Astrocyte (in vitro differentiated cells and primary cell): ENCODE measurements at regions not wholly inside any gene's neighbourhood (a gene's known extent, or its start where the extent isn't known, plus 50 kb on each side); places are given as distances from the start of the nearest gene placed in this dataset.

Experiments used
- CTCF ChIP-seq: IDR thresholded peaks from 2 replicates; pipeline ENCODE4 v1.5.1; 2011; ENCODE audit warnings: low read depth, mild to moderate bottlenecking, inconsistent platforms, low read length, moderate library complexity; ENCODE audit not compliant: insufficient read depth
- EZH2 ChIP-seq: IDR thresholded peaks from 2 replicates; pipeline ENCODE4 v1.6.1; 2012; ENCODE audit warnings: mild to moderate bottlenecking, low read length, inconsistent platforms; ENCODE audit not compliant: insufficient read depth

GRCh38 chr13:79988573-79988972 is 352.4 kb downstream of the SPRY2 start:
- TF ChIP-seq CTCF (no peak), EZH2 (no peak)
